Body of pancreas (tissue), 4 donors: ENCODE measurements at regions not wholly inside any gene's neighbourhood (a gene's known extent, or its start where the extent isn't known, plus 50 kb on each side); places are given as distances from the start of the nearest gene placed in this dataset.

Source experiments
- ATAC-seq: fragments of 150-250 bp; one replicate; pipeline ENCODE4 v1.9.1; 2016
- DNase-seq, 4 donors: peaks; one replicate each; pipeline ENCODE4 v3.0.0-alpha.2; 2019
- H3K27ac ChIP-seq, 4 donors: fragments of 200-600 bp; sonication (generic); 1 replicate in 3 of 4; 2 replicates in 1 of 4; pipeline versions ENCODE4 v1.5.1 to v1.6.1; 2016 to 2019; ENCODE audit warnings: mild to moderate bottlenecking in 1 of 4, mixed read lengths in 1 of 4, moderate library complexity in 1 of 4
- H3K27me3 ChIP-seq, 2 donors: fragments of 200-600 bp; sonication (generic); one replicate each; pipeline ENCODE4 v1.6.0; 2016; ENCODE audit warnings: mild to moderate bottlenecking in 1 of 2
- H3K36me3 ChIP-seq, 2 donors: fragments of 200-600 bp; sonication (generic); replicated peaks in 1 of 2; 2 replicates each; pipeline ENCODE4 v1.5.1; 2016; ENCODE audit warnings: low read depth in 2 of 2; ENCODE audit not compliant: insufficient read depth in 1 of 2
- H3K4me1 ChIP-seq: fragments of 200-600 bp; sonication (generic); one replicate; pipeline ENCODE4 v1.6.0; 2016
- H3K4me3 ChIP-seq, 2 donors: fragments of 200-600 bp; sonication (generic); 1 replicate in 1 of 2; 2 replicates in 1 of 2; pipeline ENCODE4 v1.5.1; 2016 to 2019
- H3K9me3 ChIP-seq, 3 donors: fragments of 200-600 bp; sonication (generic); 1 replicate in 2 of 3; 2 replicates in 1 of 3; pipeline ENCODE4 v1.5.1; 2016
- CTCF ChIP-seq, 7 experiments: fragments of 450-650 bp in 4 of 7; fragments of 200-600 bp in 3 of 7; sonication (generic) in 3 of 7; IDR thresholded peaks; one replicate each; pipeline ENCODE4 v1.5.1; 2016 to 2019; ENCODE audit warnings: antibody characterized with exemption in 7 of 7
- POLR2A ChIP-seq, 3 donors: fragments of 450-650 bp; IDR thresholded peaks; one replicate each; pipeline ENCODE4 v1.6.1; 2016; ENCODE audit warnings: antibody characterized with exemption in 3 of 3, mild to moderate bottlenecking in 2 of 3
- WGBS, 2 donors: methylation state at CpG; one replicate each; pipeline ENCODE4 v1.1.5; 2017; 5-methylcytosine and 5-hydroxymethylcytosine counted together
- intact Hi-C: fragments of 100-400 bp; cut with DNase I; formaldehyde crosslinking; loops from one replicate; pipeline ENCODE4 v1.15.1; 2023

- H3K36me3 ChIP-seq, result no peaks in the 10 kb centered on the region
- WGBS, 2 donors, result 66 to 80% methylated on average over 4 of the region's 4 CpGs
- no peaks in the 10 kb centered on the region for H3K27me3 ChIP-seq
- intact Hi-C loops, result no loop called here
- H3K9me3 ChIP-seq, result peaks cover 0 to 5% (median 0%) of the 10 kb centered on the region in 3 donors
- DNase-seq, result no peak
- H3K4me3 ChIP-seq, result no peak overlapping the region
- ATAC-seq, result no peak
- H3K27ac ChIP-seq, result no peak overlapping the region
- no peaks in the 10 kb centered on the region for H3K4me1 ChIP-seq
- TF ChIP-seq POLR2A (IDR thresholded peaks at IDR 0.05), result no peak
- no peak for TF ChIP-seq CTCF (IDR thresholded peaks at IDR 0.05)
Observed at GRCh38 chr7:67402280-67402679, 405.6 kb downstream of the TYW1 start.

- TF ChIP-seq POLR2A (IDR thresholded peaks at IDR 0.05) (no peak), CTCF (IDR thresholded peaks at IDR 0.05) (no peak)
- ATAC-seq (no peak), DNase-seq (no peak)
- Histone ChIP-seq H3K4me1 (no peaks in the 10 kb centered on the region), H3K36me3 (no peaks in the 10 kb centered on the region), H3K27ac (no peak overlapping the region), H3K27me3 (no peaks in the 10 kb centered on the region), H3K4me3 (no peak overlapping the region), H3K9me3 (no peaks in the 10 kb centered on the region)
- 25% methylated on average over 1 of the region's 1 CpG for WGBS, 2 donors
- intact Hi-C loops, result no loop called here
Observed at GRCh38 chr7:67406976-67407375, 410.3 kb downstream of the TYW1 start.

DNA sequence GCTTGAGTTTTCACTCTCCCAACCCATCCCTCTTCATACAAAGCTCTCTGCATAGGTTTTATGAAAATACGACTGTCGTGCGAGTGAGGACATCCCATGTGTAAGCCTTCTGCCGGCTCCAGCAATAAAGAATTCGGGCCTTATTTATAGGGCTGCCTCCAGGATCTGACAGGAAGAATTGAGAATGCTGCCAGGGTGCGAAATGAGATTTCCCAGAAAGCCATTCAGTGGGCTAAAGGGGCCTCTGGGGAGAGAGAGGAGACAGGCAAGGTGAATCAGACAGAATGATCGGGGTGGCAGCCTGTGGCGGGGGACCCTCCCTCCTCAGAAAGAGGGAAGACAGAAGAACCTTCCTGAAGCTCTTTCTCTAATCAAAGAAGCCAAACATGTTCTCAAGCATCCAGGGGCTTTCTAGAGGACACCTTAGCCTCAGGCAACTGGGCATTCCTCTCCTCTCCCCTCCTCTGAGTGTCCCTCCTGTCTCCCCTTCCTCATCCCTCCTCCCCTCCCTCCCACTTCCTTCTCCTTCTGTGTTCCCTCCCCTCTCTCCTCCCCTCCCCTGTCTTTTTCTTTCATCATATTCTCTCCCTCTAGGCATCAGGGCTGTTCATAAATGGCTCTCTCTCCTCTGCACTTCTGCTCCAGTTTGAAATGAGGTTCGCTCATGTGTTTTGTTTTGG lies 410.9 kb downstream of the TYW1 start:
- no peaks in the 10 kb centered on the region for H3K36me3 ChIP-seq
- no peak for ATAC-seq
- intact Hi-C loops, result no loop called here
- H3K4me1 ChIP-seq, result no peaks in the 10 kb centered on the region
- H3K27ac ChIP-seq, result no peak overlapping the region
- H3K9me3 ChIP-seq, result no peaks in the 10 kb centered on the region
- TF ChIP-seq CTCF (IDR thresholded peaks at IDR 0.05), result no peak
- no peak for TF ChIP-seq POLR2A (IDR thresholded peaks at IDR 0.05)
- no peak overlapping the region for H3K4me3 ChIP-seq
- H3K27me3 ChIP-seq, result no peaks in the 10 kb centered on the region
- 72 to 79% methylated on average over 9 of the region's 9 CpGs for WGBS, 2 donors
- DNase-seq, result no peak

- H3K4me3 ChIP-seq, result no peak overlapping the region
Observed at GRCh38 chr7:67408109-67408508, 411.5 kb downstream of the TYW1 start.

More at GRCh38 chr7:67408109-67408508, 411.5 kb downstream of the TYW1 start:
- intact Hi-C loops, result no loop called here
- TF ChIP-seq CTCF (IDR thresholded peaks at IDR 0.05), result no peak
- no peak for TF ChIP-seq POLR2A (IDR thresholded peaks at IDR 0.05)
- ATAC-seq, result no peak
- no peaks in the 10 kb centered on the region for H3K36me3 ChIP-seq
- no peaks in the 10 kb centered on the region for H3K9me3 ChIP-seq
- no peaks in the 10 kb centered on the region for H3K27me3 ChIP-seq
- no peak for DNase-seq
- no peaks in the 10 kb centered on the region for H3K4me1 ChIP-seq
- no peak overlapping the region for H3K27ac ChIP-seq
